B cell (primary cell): ENCODE measurements at regions not wholly inside any gene's neighbourhood (a gene's known extent, or its start where the extent isn't known, plus 50 kb on each side); places are given as distances from the start of the nearest gene placed in this dataset.
"Not testable (repeated sequence)": the region's sequence is repeated elsewhere in the genome, so short reads cannot be mapped to it uniquely, and the experiment has no call there.

ENCODE experiments used
- ATAC-seq: fragments of 200-7000 bp; cut with Tn5 transposase; one replicate; pipeline ENCODE4 v1.10.0; 2021; ENCODE audit warnings: low read depth, mild to moderate bottlenecking, moderate number of reproducible peaks, moderate library complexity
- CTCF ChIA-PET: fragments of 350-600 bp; sonication (Branson Sonifier 250); formaldehyde crosslinking; loops from one replicate; lab custom pipeline; 2021; ENCODE audit warnings: antibody characterized with exemption, inconsistent platforms; lab: Charles Lee
- POLR2A ChIA-PET: fragments of 350-600 bp; sonication (Branson Sonifier 250); formaldehyde crosslinking; loops from one replicate; lab custom pipeline; 2021; ENCODE audit warnings: antibody characterized with exemption; lab: Charles Lee
- DNase-seq: peaks from one replicate; pipeline ENCODE4 v3.0.0; 2013
- H2AFZ ChIP-seq: 2 replicates; pipeline ENCODE4 v1.6.1; 2012; ENCODE audit warnings: mild to moderate bottlenecking, low read depth, low read length; ENCODE audit not compliant: insufficient read depth, poor library complexity, severe bottlenecking
- H3K27ac ChIP-seq, 2 donors: 1 replicate in 1 of 2; 2 replicates in 1 of 2; pipeline ENCODE4 v1.5.1; 2012 to 2013; ENCODE audit warnings: low read length in 2 of 2, mild to moderate bottlenecking in 2 of 2, moderate library complexity in 1 of 2
- H3K27me3 ChIP-seq, 4 experiments: fragments of 200-600 bp in 1 of 4; sonication (generic) in 1 of 4; replicated peaks in 1 of 4; 1 replicate in 2 of 4; 2 replicates in 2 of 4; pipeline versions ENCODE4 v1.6.1 to v1.7.0; 2013 to 2016; ENCODE audit warnings: low read length in 3 of 4, mild to moderate bottlenecking in 2 of 4, mixed read lengths in 1 of 4, moderate library complexity in 1 of 4; ENCODE audit not compliant: insufficient read depth in 4 of 4, control insufficient read depth in 3 of 4; ENCODE audit errors: control extremely low read depth in 1 of 4
- H3K36me3 ChIP-seq, 2 experiments: replicated peaks in 1 of 2; 1 replicate in 1 of 2; 2 replicates in 1 of 2; pipeline versions ENCODE4 v1.6.1 to v1.7.1; 2013; ENCODE audit warnings: low read length in 1 of 2; ENCODE audit not compliant: insufficient read depth in 2 of 2, control insufficient read depth in 1 of 2; ENCODE audit errors: control extremely low read depth in 1 of 2, extremely low read depth in 1 of 2
- H3K4me1 ChIP-seq, 2 donors: fragments of 200-600 bp in 1 of 2; sonication (generic) in 1 of 2; 1 replicate in 1 of 2; 2 replicates in 1 of 2; pipeline versions ENCODE4 v1.5.1 to v1.6.1; 2013 to 2017; ENCODE audit warnings: low read length in 2 of 2; ENCODE audit not compliant: control insufficient read depth in 2 of 2, insufficient read depth in 2 of 2
- H3K4me2 ChIP-seq: replicated peaks from 2 replicates; pipeline ENCODE3; 2012; ENCODE audit warnings: mild to moderate bottlenecking, low read depth, low read length; ENCODE audit not compliant: poor library complexity, severe bottlenecking
- H3K4me3 ChIP-seq, 5 experiments: fragments of 200-600 bp in 1 of 5; sonication (generic) in 1 of 5; 1 replicate in 3 of 5; 2 replicates in 2 of 5; pipeline versions ENCODE4 v1.5.1 to v1.7.0; 2011 to 2016; ENCODE audit warnings: low read length in 4 of 5, mild to moderate bottlenecking in 4 of 5, low read depth in 2 of 5, control low read depth in 1 of 5, moderate library complexity in 1 of 5; ENCODE audit not compliant: insufficient read depth in 1 of 5; ENCODE audit errors: control extremely low read depth in 1 of 5, extremely low read depth in 1 of 5
- H3K79me2 ChIP-seq: fragments of 200-600 bp; sonication (generic); one replicate; pipeline ENCODE4 v1.6.0; 2016; ENCODE audit warnings: low read length; ENCODE audit not compliant: control insufficient read depth, insufficient read depth
- H3K9ac ChIP-seq: fragments of 200-600 bp; sonication (generic); 2 replicates; pipeline ENCODE4 v1.6.1; 2017; ENCODE audit warnings: mild to moderate bottlenecking, low read length, moderate library complexity
- H3K9me3 ChIP-seq, 3 donors: one replicate each; pipeline versions ENCODE4 v1.6.1 to v1.7.1; 2013; ENCODE audit warnings: low read length in 2 of 3; ENCODE audit not compliant: control insufficient read depth in 2 of 3, insufficient read depth in 1 of 3; ENCODE audit errors: control extremely low read depth in 1 of 3
- H4K20me1 ChIP-seq: 2 replicates; pipeline ENCODE4 v1.6.0; 2012; ENCODE audit warnings: mild to moderate bottlenecking, low read length; ENCODE audit not compliant: insufficient read depth, control insufficient read depth, poor library complexity, severe bottlenecking
- H3K27ac Mint-ChIP-seq: one replicate; pipeline ENCODE4 v1.8.0; 2021; ENCODE audit warnings: mixed read lengths
- H3K27me3 Mint-ChIP-seq: one replicate; pipeline ENCODE4 v1.8.0; 2021; ENCODE audit warnings: mixed read lengths
- H3K4me1 Mint-ChIP-seq: one replicate; pipeline ENCODE4 v1.8.0; 2021; ENCODE audit warnings: mixed read lengths
- H3K4me3 Mint-ChIP-seq: one replicate; pipeline ENCODE4 v1.8.0; 2021; ENCODE audit warnings: mixed read lengths
- H3K9me3 Mint-ChIP-seq: one replicate; pipeline ENCODE4 v1.8.0; 2022; ENCODE audit warnings: mixed read lengths; ENCODE audit not compliant: insufficient read depth
- EZH2 ChIP-seq: IDR thresholded peaks from 2 replicates; pipeline ENCODE4 v1.6.1; 2012; ENCODE audit warnings: borderline replicate concordance, low read depth, mild to moderate bottlenecking, moderate library complexity, low read length; ENCODE audit not compliant: insufficient read depth, poor library complexity, severe bottlenecking
- WGBS: methylation state at CpG from one replicate; pipeline ENCODE4 v1.1.5; 2013; ENCODE audit warnings: missing lambda C conversion rate; ENCODE audit not compliant: insufficient coverage; 5-methylcytosine and 5-hydroxymethylcytosine counted together
- intact Hi-C: fragments of 100-400 bp; cut with micrococcal nuclease; formaldehyde crosslinking; loops from one replicate; pipeline ENCODE4 v1.10.0; 2022
- TF ChIP-seq, protein P1 (sequence below): fragments of 200-600 bp; IDR thresholded peaks from one replicate; pipeline ENCODE4 v1.8.0; 2022; ENCODE audit warnings: antibody characterized with exemption, mild to moderate bottlenecking

DNA sequence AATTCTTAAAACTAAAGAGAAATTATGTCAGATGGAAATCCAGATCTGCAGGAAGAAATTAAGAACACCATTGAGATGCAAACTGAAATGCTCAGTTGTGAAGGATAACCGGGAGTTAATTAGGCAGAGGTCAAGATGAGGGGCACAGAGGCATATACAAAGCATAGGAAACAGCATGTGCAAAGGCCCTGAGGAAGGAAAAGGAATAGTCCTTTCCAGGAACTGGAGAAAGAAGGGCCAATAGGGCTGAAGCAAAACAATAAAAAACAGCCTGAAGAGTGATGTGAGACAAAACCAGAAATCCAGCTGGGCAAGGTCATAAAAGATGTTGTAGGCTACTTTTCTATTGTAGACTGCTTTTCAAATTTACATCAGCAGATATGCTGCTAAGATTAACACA, 155.1 kb downstream of the AVL9 start:
- H3K9me3 ChIP-seq, H3K4me1 Mint-ChIP-seq, H3K9ac ChIP-seq, H3K27ac Mint-ChIP-seq, DNase-seq, H3K4me1 ChIP-seq, H3K27me3 Mint-ChIP-seq, H3K36me3 ChIP-seq, H2AFZ ChIP-seq, ATAC-seq, intact Hi-C loops, H3K4me2 ChIP-seq, H3K4me3 ChIP-seq, H3K27me3 ChIP-seq, H3K4me3 Mint-ChIP-seq, H4K20me1 ChIP-seq, CTCF ChIA-PET, POLR2A ChIA-PET, H3K27ac ChIP-seq, H3K79me2 ChIP-seq, H3K9me3 Mint-ChIP-seq: not testable (repeated sequence)
- 100% methylated on average over 1 of the region's 1 CpG for WGBS

DNA sequence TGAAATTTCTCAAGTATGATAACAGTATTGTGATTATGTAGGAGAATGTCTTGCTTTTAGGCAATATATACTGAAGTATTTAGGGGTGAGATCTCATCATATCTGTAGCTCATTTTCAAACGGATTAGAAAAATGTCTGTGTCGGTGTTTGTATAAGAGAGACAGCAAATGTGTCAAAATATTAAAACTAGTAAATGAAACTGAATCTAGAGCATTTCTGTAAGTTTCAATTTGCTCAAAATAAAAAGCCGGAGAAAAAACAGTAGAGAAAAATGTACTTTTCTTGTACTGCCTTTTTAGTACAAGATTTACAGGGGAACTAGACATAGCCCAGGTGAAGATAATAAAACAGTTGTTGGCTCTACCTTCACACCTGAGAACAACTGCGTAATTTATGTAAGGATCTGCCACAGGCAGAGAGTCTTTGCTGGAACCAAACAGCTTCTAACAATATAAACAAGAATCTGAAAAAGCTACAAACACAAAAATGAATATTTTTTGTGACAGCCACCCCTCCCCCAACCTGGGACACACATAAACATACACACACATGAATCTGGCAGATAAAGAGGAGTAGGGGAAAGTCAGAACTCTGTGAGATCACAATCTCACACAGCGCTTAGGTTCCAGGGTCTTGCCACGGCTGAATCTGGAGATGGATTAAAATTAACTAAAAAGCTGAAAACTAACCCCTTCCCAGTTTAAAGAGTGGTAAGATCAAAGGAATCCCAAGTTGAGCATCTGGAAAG, 153.3 kb downstream of the AVL9 start:
- no peak overlapping the region for H3K4me3 ChIP-seq
- intact Hi-C loops = no loop called here
- no peak overlapping the region for H3K4me3 Mint-ChIP-seq
- H3K4me2 ChIP-seq = no peak overlapping the region
- no peaks in the 10 kb centered on the region for H3K9me3 Mint-ChIP-seq
- H3K36me3 ChIP-seq = no peaks in the 10 kb centered on the region
- CTCF ChIA-PET = no interaction called here
- no peak overlapping the region for H2AFZ ChIP-seq
- H3K27ac Mint-ChIP-seq = no peak overlapping the region
- ATAC-seq (no peak), DNase-seq (no peak)
- POLR2A ChIA-PET = no interaction called here
- H3K9me3 ChIP-seq = no peaks in the 10 kb centered on the region
- no peak overlapping the region for H3K27ac ChIP-seq
- WGBS = no CpG with 5 or more reads among the region's 6 CpGs
- TF ChIP-seq EZH2 = no peak
- TF ChIP-seq, protein P1, sequence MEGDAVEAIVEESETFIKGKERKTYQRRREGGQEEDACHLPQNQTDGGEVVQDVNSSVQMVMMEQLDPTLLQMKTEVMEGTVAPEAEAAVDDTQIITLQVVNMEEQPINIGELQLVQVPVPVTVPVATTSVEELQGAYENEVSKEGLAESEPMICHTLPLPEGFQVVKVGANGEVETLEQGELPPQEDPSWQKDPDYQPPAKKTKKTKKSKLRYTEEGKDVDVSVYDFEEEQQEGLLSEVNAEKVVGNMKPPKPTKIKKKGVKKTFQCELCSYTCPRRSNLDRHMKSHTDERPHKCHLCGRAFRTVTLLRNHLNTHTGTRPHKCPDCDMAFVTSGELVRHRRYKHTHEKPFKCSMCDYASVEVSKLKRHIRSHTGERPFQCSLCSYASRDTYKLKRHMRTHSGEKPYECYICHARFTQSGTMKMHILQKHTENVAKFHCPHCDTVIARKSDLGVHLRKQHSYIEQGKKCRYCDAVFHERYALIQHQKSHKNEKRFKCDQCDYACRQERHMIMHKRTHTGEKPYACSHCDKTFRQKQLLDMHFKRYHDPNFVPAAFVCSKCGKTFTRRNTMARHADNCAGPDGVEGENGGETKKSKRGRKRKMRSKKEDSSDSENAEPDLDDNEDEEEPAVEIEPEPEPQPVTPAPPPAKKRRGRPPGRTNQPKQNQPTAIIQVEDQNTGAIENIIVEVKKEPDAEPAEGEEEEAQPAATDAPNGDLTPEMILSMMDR = no peak
- H3K27me3 ChIP-seq = no peaks in the 10 kb centered on the region
- no peaks in the 10 kb centered on the region for H3K27me3 Mint-ChIP-seq
- H3K4me1 Mint-ChIP-seq = no peaks in the 10 kb centered on the region
- H3K4me1 ChIP-seq = no peaks in the 10 kb centered on the region
- H3K79me2 ChIP-seq = no peaks in the 10 kb centered on the region
- H3K9ac ChIP-seq = no peak overlapping the region
- no peaks in the 10 kb centered on the region for H4K20me1 ChIP-seq

DNA sequence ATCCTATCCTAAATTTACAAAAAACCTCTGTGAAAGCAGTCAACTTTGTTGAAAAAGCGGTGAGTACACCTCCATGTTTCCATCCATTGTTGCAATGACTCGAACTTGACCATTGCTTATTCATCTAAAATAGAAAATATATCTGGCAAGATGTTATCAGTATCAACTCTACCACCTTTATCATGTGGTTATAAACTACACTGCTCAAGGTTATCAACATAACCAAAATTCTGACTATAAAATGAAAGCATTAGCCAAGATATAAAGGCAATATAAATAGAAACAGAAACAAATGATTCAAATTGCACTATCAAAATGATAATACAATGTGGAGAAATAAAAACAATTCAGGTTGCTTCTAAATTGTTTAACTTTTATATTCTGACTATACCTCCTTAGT, 150.0 kb downstream of the AVL9 start:
- H2AFZ ChIP-seq, H4K20me1 ChIP-seq, H3K4me1 ChIP-seq, POLR2A ChIA-PET, H3K27me3 Mint-ChIP-seq, H3K9me3 ChIP-seq, H3K27me3 ChIP-seq, H3K27ac ChIP-seq, H3K4me1 Mint-ChIP-seq, H3K36me3 ChIP-seq, CTCF ChIA-PET, intact Hi-C loops, H3K27ac Mint-ChIP-seq, H3K79me2 ChIP-seq, DNase-seq, H3K9me3 Mint-ChIP-seq, H3K4me3 Mint-ChIP-seq, ATAC-seq, H3K4me3 ChIP-seq, H3K9ac ChIP-seq, H3K4me2 ChIP-seq: not testable (repeated sequence)
- WGBS = no CpG with 5 or more reads among the region's 2 CpGs
